Brain microvascular endothelial cell (primary cell): ENCODE measurements at regions not wholly inside any gene's neighbourhood (a gene's known extent, or its start where the extent isn't known, plus 50 kb on each side); places are given as distances from the start of the nearest gene placed in this dataset.

Experiments used
- DNase-seq: peaks from one replicate; pipeline ENCODE4 v3.0.0-alpha.2; 2020
- H3K27ac ChIP-seq: fragments of 250-450 bp; sonication (Bioruptor Pico); 2 replicates; pipeline ENCODE4 v1.5.1; 2020; ENCODE audit warnings: mild to moderate bottlenecking, moderate library complexity
- H3K27me3 ChIP-seq: fragments of 250-450 bp; sonication (Bioruptor Pico); replicated peaks from 2 replicates; pipeline ENCODE4 v1.5.1; 2020; ENCODE audit warnings: mild to moderate bottlenecking
- H3K36me3 ChIP-seq: fragments of 250-450 bp; sonication (Bioruptor Pico); replicated peaks from 2 replicates; pipeline ENCODE4 v1.5.1; 2020; ENCODE audit warnings: mild to moderate bottlenecking
- H3K4me3 ChIP-seq: 2 replicates; pipeline ENCODE4 v1.5.1; 2011; ENCODE audit warnings: low read depth, mild to moderate bottlenecking, control low read depth, low read length, moderate library complexity
- in situ Hi-C: cut with HindIII; loops from 2 replicates; pipeline ENCODE4 v1.10.0; 2017; ENCODE audit warnings: low sequenced_read_pairs, low pct_ligation_motif_present
- TF ChIP-seq, protein P1 (sequence below): IDR thresholded peaks from 2 replicates; pipeline ENCODE4 v1.5.1; 2011; ENCODE audit warnings: low read depth, mild to moderate bottlenecking, moderate library complexity, low read length, control low read depth, inconsistent platforms; ENCODE audit errors: missing control alignments

DNA sequence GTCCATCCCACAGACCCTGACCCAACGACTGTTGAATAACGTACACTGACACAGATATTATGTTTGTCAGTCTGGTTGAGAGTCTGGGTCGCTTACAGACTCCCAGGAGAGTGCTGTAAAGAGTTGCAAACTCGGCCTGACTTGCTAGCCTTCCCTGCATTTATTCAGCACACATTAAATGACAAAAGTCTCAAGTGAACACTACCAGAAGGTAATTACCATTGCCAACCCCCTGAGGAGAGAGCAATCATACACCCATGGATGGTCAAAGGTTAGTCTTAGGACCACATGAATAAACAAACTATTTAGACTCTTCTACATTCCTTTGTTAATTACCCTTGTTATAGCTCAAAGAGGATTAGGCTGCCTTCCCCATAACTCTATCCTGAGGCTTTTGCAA lies 1048.6 kb downstream of the PCDH17 start:
- in situ Hi-C loops = no loop called here
- Histone ChIP-seq H3K27me3 (no peaks in the 10 kb centered on the region), H3K4me3 (no peak overlapping the region), H3K36me3 (no peaks in the 10 kb centered on the region), H3K27ac (no peak overlapping the region)
- TF ChIP-seq, protein P1, sequence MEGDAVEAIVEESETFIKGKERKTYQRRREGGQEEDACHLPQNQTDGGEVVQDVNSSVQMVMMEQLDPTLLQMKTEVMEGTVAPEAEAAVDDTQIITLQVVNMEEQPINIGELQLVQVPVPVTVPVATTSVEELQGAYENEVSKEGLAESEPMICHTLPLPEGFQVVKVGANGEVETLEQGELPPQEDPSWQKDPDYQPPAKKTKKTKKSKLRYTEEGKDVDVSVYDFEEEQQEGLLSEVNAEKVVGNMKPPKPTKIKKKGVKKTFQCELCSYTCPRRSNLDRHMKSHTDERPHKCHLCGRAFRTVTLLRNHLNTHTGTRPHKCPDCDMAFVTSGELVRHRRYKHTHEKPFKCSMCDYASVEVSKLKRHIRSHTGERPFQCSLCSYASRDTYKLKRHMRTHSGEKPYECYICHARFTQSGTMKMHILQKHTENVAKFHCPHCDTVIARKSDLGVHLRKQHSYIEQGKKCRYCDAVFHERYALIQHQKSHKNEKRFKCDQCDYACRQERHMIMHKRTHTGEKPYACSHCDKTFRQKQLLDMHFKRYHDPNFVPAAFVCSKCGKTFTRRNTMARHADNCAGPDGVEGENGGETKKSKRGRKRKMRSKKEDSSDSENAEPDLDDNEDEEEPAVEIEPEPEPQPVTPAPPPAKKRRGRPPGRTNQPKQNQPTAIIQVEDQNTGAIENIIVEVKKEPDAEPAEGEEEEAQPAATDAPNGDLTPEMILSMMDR = no peak
- no peak for DNase-seq

DNA sequence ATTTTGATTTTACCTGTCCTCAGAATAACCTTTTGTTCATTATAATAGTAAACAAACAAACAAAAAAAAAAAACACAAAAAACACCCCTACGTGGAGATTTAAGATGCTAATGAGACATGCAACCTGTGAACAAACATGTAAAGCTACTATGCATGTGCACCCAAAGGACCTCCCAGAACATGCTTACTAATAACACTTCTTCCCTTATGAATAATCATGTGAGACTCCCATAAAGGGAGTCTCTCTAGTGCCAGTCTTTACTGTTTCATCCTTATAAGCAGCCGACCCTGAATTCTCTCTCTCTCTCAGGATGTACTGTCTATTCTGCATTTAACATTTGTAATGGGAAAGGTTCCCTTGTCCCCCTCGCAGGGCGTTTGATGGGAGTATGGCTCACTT lies 1051.1 kb downstream of the PCDH17 start:
- Histone ChIP-seq H3K27me3 (no peaks in the 10 kb centered on the region), H3K27ac (no peak overlapping the region), H3K36me3 (no peaks in the 10 kb centered on the region), H3K4me3 (no peak overlapping the region)
- TF ChIP-seq, protein P1 = no peak
- DNase-seq = no peak
- in situ Hi-C loops = no loop called here

DNA sequence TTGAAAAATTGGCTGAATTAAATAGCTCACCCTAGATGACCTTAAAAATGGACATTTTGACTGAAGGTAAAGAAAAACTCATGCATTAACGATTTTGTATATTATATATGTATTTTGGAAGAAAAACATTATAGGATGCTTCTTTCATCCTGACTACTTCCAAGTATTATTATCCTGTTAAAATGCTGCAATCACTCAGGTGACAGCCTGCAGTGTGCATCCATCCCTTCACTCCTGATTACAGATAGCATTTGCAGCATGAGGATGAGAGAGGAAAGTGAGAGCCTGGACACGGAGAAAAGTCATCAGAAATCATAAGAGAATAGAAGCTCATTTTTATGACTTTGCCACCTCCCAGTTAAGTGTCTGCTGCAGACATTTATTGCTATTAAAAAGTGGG lies 1055.6 kb downstream of the PCDH17 start:
- Histone ChIP-seq H3K27ac (no peak overlapping the region), H3K4me3 (no peak overlapping the region), H3K27me3 (no peaks in the 10 kb centered on the region), H3K36me3 (no peaks in the 10 kb centered on the region)
- TF ChIP-seq, protein P1 = no peak
- no peak for DNase-seq
- in situ Hi-C loops = no loop called here

DNA sequence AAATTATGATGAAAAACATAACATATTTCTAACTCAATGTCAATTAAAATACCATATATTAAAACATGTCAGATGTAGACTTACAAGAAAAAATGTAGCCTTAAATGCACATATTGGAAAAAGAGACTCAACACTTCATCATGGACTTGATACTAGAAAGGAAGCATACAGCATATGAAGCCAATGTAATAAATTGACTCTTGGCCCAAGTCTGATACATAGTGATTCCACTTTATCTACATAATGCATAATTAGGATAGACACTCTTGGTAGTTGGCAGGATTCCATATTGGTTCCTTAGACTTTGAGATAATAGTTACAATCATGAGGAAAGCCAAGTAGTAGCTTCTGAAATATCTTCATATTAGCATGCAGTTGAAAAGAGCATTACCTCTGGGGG lies 1067.0 kb downstream of the PCDH17 start:
- in situ Hi-C loops = no loop called here
- TF ChIP-seq, protein P1 = no peak

DNA sequence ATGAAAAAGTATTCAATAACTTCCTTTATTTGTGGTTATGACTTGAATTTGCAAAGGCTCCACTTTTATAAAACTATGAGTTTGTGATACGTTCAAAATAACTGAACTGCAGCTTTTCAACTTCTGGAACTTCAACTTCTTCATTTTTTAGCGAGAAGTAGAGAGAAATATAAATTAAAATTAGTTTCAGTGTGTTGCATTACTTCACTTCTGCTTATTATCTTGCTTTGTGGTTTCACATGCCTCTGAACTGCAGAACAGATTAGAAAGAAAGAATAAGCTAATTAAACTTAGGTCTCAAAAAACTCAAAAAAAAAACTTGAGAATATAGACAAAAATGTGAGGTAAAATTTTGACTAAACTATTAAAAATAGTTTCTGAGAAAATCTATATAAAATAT lies 1073.4 kb downstream of the PCDH17 start:
- H3K36me3 ChIP-seq = no peaks in the 10 kb centered on the region
- DNase-seq = no peak
- TF ChIP-seq, protein P1 = no peak
- H3K27me3 ChIP-seq = no peaks in the 10 kb centered on the region
- H3K27ac ChIP-seq = no peak overlapping the region
- in situ Hi-C loops = no loop called here
- H3K4me3 ChIP-seq = no peak overlapping the region

More for the DNA sequence above, 1067.0 kb downstream of the PCDH17 start:
- Histone ChIP-seq H3K27me3 (no peaks in the 10 kb centered on the region), H3K36me3 (no peaks in the 10 kb centered on the region), H3K4me3 (no peak overlapping the region), H3K27ac (no peak overlapping the region)
- DNase-seq = no peak

DNA sequence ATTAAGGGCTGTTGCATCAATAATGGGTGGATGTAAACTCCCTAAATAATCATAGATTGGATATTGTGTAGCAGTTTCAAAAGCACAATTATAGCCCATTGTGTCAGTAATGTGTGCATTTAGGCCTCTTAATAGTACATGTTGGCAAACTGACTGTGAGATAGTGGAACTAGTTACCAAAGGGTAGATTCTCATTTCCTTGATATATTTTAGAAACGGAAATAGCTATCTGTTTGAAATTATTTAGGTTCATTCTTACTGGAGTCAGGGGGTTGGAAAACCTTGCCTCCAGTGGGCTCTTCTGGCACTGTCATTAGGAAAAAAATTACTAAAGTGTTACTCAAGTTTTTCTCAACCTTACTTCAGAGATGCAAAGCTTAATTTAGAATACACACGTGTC lies 1074.9 kb downstream of the PCDH17 start:
- no peaks in the 10 kb centered on the region for H3K36me3 ChIP-seq
- H3K27ac ChIP-seq = no peak overlapping the region
- H3K4me3 ChIP-seq = no peak overlapping the region
- in situ Hi-C loops = no loop called here
- TF ChIP-seq, protein P1 = no peak
- no peak for DNase-seq
- H3K27me3 ChIP-seq = no peaks in the 10 kb centered on the region
